ENCODE measurements at regions not wholly inside any gene's neighbourhood (a gene's known extent, or its start where the extent isn't known, plus 50 kb on each side); places are given as distances from the start of the nearest gene placed in this dataset.
"Not testable (repeated sequence)": the region's sequence is repeated elsewhere in the genome, so short reads cannot be mapped to it uniquely, and the experiment has no call there.

DNA sequence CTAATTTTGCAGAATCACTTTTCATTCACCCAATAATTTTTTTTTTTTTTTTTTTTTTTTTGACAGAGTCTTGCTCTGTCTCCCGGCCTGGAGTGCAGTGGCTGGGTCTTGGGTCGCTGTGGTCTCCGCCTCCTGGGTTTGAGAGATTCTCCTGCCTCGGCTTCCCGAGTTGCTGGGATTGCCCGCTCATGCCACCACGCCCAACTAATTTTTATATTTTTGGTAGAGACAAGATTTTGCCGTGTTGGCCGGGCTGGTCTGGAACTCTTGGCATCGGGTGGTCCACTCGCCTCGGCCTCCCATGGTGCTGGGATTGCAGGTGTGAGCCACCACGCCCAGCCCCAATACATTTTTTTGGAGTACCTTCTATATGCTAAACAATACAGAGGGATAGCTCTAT lies 1120.0 kb upstream of the ATXN8OS start:
- DNase-seq (ENCODE audit: low read depth in 4 of 4, low spot score in 3 of 4), result no peak

DNA sequence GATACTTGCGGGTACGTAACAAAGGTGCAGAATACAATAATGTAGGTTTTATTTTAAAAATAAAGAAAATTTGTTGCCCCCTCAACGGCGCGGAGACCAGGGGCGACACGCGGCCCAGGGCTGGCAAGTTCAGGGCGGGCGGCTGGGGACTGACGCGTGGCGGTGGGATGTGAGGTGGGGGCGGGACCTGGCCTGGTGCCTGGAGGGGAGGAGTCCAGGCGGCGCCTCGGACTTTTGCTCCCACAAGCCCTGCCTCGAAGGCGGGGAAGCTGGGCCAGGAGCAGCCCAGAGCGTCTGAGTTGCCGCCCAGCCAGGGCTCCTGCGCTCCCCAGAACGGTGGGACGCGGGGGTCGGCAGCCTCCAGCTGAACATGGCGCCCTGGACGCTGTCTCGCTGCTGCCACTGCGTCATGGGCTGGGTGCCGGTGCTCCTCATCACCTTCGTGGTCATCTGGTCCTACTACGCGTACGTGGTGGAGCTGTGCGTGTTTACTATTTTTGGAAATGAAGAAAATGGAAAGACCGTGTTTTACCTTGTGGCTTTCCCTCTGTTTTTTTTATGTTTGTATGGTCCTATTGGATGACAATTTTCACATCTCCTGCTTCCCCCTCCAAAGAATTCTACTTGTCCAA lies 1122.8 kb upstream of the ATXN8OS start:
- DNase-seq (ENCODE audit: low read depth in 4 of 4, low spot score in 3 of 4), result no peak

DNA sequence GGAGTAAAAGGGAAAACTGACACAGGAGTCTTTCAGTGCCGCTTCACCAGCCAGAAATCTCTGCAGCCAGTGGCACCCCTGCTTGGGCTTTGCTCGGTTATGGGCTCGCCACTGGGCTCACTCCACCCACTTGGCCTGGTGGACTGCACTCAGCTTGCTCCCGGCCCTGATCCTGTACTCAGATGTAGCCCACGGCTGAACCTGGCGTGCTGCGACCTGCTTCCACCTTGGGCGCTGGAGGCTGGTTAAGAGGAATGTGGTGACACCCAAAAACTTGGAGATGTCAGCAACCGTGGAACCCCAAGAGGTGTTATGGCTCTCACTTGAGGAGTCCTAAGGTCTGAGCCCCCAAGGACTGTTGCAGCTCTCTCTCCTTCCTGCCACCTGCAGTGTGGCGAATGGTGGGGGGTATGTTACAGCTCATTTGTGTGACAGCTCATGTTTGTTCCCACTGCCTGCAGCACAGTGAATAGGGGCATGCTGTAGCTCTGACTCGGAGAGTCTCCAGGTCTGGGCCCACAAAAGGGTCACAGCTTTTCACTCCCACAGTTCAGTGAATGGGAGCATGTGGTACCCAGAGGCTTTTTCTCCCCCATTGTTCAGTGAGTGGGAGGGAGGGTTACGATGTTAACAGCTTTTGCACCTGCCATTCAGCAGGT lies 1124.5 kb upstream of the ATXN8OS start:
- DNase-seq (ENCODE audit: low read depth in 4 of 4, low spot score in 3 of 4), result no peak

DNA sequence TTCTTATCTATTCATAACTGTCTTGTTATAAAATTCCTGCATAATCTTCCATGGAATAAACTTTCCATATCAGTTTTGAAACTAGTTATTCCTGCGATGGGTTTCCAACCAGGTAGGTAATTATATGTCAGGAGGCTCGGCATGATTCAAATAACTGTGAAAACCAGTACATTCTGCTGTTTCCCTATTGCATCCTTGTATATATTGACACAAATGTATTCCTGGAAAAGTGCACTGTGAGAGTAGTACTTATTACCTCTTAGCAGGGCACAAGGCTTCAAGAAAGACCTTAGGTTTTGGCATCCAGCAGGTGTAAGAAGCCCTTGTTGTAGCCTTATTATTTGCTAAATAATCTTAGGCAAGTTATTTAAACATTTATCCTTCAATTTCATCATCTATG lies 1131.3 kb upstream of the ATXN8OS start:
- DNase-seq (ENCODE audit: low read depth in 4 of 4, low spot score in 3 of 4), result no peak

DNA sequence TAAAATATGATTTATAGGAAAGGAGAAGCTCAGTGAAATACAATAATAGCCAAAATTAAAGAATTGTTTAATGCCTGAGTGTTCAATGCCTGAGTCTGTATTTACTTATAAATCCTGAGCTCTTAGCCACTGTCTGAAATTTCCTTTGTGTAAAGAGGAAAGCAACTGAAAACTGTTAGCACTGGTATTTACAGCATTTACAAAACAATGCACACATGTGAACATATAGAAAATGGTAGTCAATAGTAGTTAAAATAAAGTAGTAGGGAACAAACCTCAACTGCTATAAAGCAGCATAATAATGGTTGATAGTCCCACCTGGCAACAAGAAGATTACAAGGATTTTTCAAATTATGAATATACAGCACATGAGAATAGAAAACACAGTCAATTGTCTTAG lies 1137.1 kb upstream of the ATXN8OS start:
- no peak for DNase-seq (ENCODE audit: low read depth in 4 of 4, low spot score in 3 of 4)

DNA sequence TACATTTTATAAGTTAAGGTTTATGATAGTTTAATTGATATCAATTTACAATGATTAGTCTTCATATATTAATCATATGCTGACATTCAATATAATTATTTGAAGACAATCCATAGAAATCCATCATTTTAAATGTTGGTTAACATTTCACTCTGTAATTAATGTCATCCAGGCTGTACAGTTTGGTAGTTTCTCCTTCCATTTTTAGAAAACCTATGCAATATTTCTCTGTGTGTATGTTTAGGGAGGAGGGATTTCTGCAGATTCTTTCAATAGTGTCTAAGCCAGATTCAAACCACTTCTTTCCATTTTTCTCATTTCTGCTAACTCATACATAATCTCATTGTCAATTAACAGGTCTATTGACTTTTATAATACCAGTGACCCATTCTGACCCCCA lies 1159.0 kb upstream of the ATXN8OS start:
- no peak for DNase-seq (ENCODE audit: low read depth in 4 of 4, low spot score in 3 of 4)

DNA sequence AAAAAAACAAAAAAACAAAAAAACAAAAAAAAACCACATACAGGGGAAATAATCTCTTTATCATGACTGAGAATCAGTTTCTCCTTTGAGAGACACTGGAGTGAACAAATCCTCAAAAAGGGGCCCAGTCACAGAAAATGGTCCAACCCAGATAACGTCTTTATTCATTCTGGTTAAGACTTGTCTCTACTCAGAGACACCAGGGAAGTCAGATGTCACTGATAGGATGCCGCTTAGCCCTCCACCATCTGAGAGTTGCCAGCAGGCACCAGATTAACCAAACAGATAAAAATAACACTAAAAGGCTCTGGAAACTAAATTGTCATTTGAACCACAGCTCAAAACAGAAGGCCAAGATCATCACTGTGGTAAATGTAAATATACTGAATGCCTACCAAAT lies 1163.4 kb upstream of the ATXN8OS start:
- no peak for DNase-seq (ENCODE audit: low read depth in 4 of 4, low spot score in 3 of 4)

DNA sequence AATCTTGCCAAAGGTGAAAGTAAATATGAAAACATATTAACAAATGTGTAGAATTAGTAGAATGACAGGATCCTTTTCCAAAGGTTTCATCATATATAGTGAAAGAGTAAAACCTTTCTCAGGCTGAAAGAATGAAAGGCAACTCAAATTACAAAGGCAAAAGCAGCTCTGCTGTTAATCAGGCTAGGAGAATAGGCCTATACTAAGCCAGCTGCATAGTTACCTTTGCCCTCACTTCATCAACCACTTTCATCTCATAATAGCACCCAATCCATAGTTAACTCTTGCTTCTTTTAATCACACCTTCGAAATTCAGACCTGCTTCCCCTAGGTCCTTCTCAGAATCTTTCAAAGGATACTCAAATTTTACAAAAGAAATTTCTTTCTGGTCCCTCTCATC lies 1167.6 kb upstream of the ATXN8OS start:
- DNase-seq (ENCODE audit: low read depth in 4 of 4, low spot score in 3 of 4), result no peak

DNA sequence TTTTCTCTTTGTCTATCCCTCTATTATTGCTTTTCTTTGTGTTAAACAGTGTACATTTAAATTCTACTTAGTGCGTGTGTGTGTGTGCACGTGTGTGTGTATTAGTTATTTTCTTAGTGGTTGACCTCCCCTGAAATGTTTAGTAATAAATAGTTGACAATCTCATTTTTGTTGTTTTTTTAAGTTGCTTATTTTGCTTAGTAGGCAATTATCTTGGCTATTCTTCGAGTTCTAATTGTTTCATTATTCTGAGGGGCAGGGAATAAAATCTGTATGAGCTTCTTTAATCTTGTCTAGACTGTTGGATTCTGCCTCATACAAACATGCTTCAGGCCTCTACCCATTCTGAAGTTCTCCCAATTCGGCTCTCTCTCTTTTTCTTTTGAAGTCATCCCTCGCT lies 1169.0 kb upstream of the ATXN8OS start:
- DNase-seq (ENCODE audit: low read depth in 4 of 4, low spot score in 3 of 4), result no peak

DNA sequence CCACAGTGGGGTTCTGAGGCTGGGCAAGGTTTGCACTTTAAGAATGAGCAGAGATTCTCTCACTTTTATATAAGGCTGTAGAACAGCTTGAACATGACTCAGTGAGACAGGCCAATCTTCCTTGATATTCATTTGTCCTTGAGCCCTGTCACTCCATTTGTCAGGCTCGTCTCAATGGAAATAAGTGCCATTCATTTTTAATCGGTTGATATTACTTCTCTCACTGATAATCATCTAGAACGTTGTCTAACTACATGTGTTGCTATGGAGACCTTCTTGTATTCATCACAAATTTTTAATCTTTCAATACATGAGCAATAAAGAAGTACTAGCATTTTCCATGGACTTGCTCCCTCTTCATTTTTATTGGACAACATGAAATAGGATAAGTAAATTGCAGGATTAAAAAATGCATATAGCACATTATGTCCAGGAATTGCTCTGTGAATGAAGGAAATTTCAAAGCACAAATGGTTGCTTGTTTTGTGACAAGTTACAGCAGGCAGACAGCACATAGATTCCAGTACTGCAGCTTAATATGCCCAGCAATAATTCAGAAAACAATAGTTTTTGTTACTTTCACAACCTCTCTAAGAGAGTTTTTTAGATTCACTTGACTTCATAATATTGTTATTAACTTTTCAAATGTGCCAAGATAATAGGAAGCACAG lies 1178.4 kb upstream of the ATXN8OS start:
- DNase-seq (ENCODE audit: low read depth in 4 of 4, low spot score in 3 of 4), result no peak

DNA sequence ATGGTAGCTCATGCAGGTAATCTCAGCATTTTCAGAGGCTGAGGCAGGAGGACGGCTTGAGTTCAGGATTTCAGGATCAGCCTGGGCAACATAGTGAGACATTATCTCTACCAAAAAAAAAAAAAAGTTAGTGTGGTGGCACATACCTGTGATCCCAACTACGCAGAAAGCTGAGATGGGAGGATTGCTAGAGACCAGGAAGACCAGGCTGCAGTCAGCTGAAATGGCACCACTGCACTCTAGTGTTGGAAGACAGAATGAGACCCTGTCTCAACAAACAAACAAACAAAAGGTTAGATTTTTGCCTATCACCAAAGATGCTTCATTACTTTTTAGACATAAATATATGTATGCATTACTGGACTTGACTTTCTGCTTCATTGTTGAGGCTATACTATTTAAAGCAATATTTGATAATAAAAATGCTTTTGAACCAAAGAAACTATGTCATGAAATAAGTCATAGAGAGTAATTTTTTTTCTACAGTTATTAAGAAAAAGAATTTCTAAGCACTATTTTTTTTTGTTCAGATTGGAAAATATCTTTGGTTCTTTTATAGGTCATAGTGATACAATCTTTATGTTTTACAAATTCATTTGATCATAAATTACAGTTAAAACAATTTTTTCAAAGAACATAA lies 1180.1 kb upstream of the ATXN8OS start:
- DNase-seq (ENCODE audit: low read depth in 4 of 4, low spot score in 3 of 4), result peak in 3 of 4 donors; percentile 2 to 21 (median 16)

DNA sequence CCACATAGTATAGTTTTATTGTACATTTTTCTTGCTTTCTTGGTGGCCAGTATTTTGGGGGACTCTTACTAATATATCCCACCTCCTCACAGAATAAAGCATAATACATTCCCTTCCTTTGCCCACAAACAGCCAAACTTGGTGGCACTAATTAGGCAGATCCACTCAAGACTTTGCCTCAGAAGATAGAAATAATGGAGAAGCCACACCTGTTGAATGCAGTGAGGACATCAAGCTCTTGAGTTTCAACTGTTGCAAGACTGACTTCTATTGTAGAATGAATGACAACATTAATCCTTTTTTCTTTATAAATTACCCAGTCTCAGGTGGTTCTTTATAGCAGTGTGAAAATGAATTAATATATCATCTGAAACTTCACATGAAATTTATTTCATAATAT lies 1183.6 kb upstream of the ATXN8OS start:
- DNase-seq (ENCODE audit: low read depth in 4 of 4, low spot score in 3 of 4), result no peak

DNA sequence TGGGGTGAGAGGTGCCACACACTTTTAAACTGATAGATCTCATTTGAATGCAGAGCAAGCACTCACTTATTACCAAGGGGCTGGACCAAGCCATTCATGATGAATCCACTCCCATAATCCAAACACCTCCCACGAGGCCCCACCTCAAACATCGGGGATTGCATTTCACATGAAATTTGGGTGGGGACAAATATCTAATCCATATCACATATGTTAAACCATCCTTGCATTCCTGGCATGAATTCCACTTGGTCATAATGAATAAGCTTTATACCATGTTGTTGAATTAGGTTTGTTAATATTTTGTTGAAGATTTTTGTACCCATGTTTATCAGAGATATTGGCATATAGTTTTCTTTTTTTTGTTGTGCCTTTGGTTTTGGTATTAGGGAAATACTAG lies 1198.7 kb upstream of the ATXN8OS start:
- DNase-seq (ENCODE audit: low read depth in 4 of 4, low spot score in 3 of 4), result no peak

DNA sequence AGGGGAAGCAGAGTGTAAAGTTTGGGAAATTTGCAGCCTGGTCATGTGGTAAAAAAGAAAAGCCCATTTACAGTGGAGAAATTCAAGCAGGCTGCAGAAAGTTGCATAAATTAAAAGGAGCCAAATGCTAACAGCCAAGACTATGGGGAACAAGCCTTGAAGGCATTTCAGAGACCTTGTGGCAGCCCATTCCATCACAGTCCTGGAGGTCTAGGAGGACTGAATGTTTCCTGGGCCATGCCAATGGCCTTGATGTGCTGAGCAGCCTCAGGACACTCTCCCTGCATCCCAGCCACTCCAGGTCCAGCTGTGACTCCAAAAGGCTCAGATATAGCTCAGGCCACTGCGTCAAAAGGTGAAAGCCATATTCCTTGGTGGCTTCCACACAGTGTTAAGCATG lies 1202.4 kb upstream of the ATXN8OS start:
- no peak for DNase-seq (ENCODE audit: low read depth in 4 of 4, low spot score in 3 of 4)

DNA sequence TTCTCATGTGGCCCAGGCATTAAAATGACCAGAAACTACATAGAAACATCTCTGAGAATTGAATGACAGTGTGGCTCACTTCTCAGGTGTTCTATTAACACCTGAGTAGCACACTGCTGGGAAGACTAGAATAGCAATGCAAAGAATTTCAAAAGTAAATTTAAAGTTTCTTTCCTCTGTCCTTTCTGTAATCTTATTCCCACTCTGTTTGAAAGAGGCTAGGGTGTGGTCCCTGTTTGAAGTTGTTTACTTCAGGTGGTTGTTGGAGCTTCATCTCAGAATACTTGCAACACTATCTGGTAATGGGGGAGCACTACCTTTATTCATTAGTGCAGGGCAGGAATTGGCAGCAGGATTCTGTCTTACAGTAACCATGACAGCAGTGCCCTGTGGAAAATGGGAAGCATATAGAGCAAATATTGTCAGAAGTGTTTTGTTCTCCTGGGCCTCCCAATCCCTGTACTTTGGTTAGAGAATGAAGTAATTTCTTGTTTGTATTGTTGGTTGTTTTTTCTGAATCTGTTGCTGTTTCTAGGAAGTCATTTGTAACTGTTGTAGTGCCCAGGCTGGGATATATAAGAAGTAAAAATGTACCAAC lies 1210.2 kb upstream of the ATXN8OS start:
- DNase-seq (ENCODE audit: low read depth in 4 of 4, low spot score in 3 of 4), result no peak

DNA sequence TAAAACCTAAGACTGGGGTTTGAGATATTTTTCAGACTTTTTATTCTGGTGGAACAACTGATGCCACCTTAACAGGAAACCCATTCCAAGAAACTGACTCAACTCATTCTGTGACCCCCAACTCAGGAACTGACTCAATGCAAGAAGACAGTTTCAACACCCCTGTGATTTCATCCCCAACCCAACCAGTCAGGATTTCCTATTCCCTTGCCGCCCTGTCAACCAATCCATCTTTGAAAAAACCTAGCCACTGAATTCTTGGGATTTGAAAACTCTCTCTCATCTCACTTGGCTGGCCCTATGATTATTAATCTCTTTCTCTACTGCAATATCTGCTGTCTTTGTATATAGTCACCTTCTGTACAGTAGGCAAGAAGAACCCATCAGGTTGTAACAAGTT lies 1211.9 kb upstream of the ATXN8OS start:
- DNase-seq (ENCODE audit: low read depth in 4 of 4, low spot score in 3 of 4), result no peak

DNA sequence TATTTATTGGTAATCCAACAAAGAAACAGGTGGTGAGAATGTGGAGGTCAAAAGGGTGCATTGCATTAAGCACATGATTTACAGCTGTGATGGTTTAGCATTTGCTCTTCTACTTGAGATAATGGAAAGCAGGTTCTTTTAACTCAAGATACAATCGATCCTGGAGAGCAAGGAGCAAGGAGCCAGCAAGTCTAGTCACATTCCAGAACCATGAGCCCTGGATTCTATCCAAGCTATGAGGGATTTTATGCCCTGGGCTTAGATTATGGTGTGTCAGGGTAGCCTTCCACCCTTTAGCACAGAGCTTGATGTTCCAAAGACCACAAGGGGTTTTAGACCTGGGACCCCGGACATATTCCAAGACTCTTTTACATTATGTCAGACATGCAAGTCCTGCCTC lies 1213.9 kb upstream of the ATXN8OS start:
- DNase-seq (ENCODE audit: low read depth in 4 of 4, low spot score in 3 of 4), result not testable (repeated sequence)

DNA sequence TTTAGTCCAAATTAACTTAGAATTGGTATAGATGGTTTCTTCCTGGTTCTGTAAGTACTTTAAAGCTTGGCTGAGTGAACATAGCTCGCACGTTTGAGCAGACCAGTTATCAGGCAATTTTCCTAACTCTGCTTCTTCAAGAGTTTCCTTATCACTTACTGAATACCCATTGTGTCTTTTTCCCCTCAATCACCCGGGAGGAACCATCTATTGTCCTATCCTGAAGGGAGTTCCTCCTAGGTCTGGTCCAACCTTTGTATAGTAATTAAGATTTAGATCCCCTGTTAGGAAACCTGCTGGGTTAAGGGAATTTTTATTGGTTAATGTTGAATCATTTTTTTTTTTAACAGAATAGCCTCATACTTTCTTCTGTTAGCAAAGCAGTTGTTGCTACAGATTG lies 1215.0 kb upstream of the ATXN8OS start:
- not testable (repeated sequence) for DNase-seq (ENCODE audit: low read depth in 4 of 4, low spot score in 3 of 4)

DNA sequence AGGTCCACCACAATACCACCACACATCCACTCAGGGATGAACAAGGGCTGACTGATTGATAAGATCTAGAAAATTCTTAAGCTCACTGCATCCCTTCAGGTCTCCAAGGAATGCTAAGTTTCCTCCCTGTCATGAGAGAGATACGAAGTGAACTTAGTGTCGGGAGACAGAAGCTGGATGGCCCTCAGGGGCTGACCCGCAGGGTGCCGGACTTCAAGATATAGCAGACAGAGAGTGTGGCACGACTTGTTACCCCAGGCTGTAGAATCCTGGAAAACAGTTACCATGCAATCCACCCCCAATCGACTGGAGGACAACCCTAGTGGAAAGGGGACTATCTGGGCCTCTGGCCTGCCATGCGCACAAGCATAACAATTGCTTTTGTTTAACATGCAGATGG lies 1217.5 kb upstream of the ATXN8OS start:
- not testable (repeated sequence) for DNase-seq (ENCODE audit: low read depth in 4 of 4, low spot score in 3 of 4)

DNA sequence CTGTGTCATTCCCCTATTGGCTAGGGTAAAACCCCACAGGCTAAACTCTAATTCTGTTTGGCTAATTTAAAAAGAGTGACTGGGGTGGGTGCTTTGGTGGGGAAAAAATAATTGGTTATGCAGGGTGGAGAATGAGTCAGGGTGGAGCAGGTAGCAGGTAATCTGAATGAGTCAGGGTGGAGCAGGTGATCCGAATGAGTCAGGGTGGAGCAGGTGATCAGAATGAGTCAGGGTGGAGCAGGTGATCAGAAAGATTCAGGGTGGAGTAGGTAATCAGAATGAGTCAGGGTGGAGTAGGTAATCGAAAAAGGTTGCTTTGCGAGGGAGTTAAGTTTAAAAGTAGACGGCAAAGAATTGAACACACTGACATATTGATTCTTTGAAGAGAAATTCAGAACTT lies 1218.8 kb upstream of the ATXN8OS start:
- DNase-seq (ENCODE audit: low read depth in 4 of 4, low spot score in 3 of 4), result no peak

DNA sequence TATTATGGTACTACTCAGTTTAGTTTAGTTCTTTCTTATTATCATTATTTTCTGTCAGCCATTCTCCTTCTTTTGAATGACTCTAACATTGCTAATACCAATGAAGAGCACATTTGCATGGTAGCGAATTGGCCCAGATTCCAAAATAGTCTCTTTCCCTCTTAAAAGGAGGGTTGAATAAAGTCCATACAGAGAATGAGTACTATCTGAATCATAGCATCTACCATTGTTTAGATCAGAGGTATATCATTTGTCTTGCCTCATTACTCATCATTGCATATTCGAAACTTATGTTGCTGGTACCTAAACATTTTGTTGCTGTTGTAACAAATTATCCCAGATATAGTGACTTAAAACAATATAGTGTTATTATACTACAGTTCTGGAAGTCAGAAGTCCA lies 1235.3 kb upstream of the ATXN8OS start:
- no peak for DNase-seq (ENCODE audit: low read depth in 4 of 4, low spot score in 3 of 4)
